GM19397 (cell line): ENCODE measurements at regions not wholly inside any gene's neighbourhood (a gene's known extent, or its start where the extent isn't known, plus 50 kb on each side); places are given as distances from the start of the nearest gene placed in this dataset.
"Not testable (repeated sequence)": the region's sequence is repeated elsewhere in the genome, so short reads cannot be mapped to it uniquely, and the experiment has no call there.

Experiments used
- ATAC-seq: cut with Tn5 transposase; IDR thresholded peaks from one replicate; pipeline ENCODE4 v1.9.1; 2021; ENCODE audit warnings: mild to moderate bottlenecking, moderate library complexity; ENCODE audit not compliant: unreplicated experiment

DNA sequence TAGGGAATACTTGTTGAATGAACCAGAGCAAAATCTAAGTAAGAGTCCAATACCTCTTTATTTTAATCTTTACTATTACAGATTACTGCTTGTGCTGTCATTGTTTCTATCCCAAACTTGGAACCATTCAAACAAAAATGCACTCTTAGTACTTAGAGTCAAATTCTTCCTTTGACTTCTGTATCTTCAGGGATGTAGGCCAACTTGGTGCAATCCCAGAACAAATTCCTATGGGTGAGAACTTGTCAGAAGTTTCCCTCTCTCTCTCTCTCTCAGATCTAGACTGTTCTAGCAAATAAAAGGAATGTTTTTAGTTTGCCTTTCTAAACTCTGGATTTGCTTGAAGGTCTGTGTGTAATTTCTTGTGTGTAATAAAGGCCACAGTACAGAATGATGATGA is 329.0 kb upstream of the TMTC4 start:
- ATAC-seq = no peak

DNA sequence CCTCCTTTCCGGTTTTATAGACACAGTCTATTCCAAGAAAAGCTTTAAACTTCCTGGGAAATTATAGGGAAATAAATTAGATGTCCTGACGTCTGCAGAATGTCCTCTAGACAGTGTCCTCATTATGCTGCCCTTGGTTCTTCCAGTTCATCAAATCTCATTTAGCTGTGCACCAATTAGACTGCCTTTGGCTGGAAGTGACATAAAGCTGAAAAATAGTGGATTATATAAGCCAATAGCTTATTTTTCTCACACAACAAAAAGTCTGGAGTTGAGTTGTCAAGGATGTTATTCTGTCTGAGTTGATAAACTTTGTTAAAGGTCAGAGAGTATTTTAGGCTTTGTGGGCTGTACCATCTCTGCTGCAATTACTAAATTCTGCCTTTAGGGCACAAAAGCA is 314.8 kb upstream of the TMTC4 start:
- ATAC-seq = no peak

DNA sequence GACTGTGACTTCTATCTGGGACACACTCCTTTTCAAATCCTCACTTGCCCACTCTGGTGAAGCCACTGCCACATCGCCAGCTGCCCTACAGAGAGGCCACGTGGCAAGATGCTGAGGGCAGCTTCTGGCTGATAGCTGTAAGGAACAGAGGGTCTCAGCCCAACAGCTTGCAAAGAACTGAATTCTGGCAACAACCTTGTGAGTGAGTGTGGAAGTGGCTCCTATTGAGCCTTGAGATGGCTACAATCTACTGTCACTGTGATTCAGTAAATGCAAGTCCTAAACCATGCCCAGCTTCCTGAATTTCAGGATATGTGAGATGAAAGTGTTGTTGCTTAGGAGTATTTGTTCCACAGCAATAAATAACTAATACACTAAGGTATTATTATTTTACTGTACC is 314.3 kb upstream of the TMTC4 start:
- ATAC-seq = no peak

DNA sequence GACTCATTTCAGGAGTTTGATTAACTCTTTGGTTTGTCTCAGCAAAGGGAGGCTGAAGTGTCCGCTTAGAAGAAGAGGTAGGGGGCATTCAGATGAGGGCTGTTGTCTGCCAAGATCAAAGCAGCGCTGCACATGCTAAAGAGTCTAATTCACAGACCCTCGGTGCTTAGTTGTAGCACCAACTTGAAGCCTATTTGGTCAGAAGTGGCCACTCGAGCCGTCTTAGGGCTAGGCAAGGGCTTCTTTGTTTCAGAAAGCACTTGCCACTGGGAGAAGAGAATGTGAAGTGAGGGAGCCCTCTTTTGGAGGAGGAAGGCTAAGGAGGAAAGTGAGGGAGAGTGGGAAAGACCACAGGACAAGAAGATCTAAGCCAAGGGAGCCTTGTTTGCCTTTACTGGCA is 313.4 kb upstream of the TMTC4 start:
- no peak for ATAC-seq

DNA sequence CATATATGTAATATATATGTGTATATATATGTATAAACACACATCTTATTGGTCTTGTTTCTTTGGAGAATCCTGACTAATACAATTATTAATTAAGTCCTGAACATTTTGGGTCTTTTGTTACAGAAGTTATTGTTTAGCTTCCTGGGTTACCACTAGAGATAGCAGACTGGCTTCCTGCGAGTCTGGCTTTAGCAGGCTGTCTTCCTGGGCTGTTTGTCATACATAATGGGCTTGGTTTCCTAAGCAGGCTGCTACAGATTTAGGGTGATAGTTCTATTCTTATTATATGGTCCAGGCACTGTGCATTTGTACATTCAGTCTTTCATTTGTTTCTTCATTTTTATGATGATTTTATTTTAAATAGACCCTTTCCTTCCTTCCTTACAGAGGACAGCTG is 312.0 kb upstream of the TMTC4 start:
- no peak for ATAC-seq

DNA sequence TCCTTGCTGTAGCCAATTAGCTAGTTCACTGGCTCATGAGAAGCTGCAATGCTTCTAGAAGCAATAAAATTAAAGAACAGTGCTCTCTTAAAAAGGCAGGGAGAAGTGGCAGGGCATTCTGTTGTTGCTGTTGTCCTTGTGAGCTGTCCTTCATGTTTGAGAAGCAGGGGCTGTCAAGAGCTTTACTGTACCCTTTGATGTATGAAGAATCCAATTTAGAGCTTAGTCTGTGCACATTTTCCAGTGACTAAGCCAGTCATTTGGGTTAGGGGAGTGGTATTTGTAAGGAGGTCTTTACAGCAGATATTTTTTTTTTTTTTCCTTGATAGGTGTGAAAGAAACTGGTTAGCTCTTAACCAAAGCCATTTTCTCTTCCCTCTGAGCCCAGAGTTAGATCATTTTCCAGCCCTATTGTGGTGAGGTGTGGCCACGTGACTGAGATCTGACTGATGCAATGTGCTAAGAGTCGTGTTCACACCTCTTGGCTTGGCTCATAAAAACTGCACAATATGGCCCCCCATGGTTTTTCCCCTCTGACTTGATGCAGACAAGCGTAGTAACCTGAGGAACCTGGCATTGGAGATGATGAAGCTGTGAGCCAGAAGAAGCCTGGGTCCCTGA is 309.6 kb upstream of the TMTC4 start:
- ATAC-seq = no peak

DNA sequence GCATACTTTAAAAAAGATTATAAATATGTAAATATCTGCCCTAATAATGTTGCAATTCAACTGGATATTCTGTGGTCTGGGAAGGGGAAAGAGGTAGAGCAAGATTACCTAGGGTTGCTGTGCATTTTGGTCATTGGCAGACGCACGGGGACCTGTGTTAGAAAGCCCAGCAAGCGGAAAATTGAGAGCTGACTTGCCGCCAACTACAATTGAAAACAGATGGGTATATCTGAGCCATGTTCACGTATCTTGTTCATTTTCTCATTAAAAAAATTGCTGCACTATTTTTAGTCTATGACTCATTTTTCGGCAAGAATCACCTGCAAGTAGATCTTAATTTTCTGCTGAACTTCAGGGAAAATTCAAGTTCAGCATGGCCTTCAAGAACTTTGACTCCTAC is 308.5 kb upstream of the TMTC4 start:
- ATAC-seq = no peak

DNA sequence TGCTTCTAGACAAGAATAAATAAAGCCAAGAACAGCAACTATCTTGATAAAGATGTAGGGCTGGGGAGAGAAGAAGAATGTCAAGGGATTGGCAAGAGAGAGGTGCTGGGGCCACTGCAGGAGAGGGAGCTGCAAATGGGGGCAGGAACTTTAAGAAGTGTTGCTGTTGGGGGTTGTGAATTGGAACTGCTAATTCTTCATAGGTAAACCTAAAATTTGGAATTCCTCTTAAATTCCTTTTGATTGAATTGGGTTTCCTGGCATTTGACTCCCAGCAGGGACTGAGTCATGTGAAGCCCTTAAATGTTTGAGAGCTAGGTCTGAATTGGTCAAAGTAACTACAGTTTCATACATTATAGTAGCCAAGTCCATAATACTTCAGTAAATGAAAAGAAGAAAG is 305.6 kb upstream of the TMTC4 start:
- no peak for ATAC-seq

DNA sequence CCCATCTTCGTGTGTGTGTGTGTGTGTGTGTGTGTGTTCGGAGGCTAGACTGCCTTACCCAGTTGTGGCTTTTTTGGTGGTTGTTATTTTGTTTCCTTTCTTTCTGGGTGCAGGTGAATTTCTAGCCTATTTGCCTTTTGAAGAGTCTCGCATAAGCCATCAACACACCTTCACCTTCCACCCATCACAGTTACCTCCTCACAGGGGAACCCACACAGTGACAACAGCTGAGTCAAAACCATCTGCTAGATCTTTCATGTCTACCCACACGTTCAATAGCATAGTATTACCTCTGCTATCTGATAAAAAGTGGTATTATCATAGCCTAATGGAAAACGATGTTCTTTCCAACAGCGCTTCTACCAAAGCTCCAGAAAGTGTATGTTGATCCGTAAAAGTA is 303.2 kb upstream of the TMTC4 start:
- ATAC-seq = no peak

DNA sequence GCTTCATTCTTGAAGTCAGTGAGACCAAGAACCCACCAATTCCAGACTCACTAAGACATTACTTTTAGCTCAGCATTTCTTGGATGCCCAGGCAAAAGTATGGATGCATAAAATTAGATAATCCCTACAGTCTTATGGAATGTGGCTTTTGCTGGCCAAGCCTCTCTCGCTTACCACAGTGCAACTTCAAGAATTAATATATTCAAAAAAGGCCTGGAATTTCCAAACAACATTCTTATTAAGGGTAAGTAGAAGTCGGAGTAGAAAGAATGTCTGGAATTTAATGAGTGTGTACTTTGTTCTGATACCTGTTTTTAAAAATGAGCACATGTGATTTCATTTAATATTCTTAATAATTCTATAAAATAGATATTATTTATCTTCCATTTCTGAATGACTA is 302.4 kb upstream of the TMTC4 start:
- ATAC-seq = no peak

DNA sequence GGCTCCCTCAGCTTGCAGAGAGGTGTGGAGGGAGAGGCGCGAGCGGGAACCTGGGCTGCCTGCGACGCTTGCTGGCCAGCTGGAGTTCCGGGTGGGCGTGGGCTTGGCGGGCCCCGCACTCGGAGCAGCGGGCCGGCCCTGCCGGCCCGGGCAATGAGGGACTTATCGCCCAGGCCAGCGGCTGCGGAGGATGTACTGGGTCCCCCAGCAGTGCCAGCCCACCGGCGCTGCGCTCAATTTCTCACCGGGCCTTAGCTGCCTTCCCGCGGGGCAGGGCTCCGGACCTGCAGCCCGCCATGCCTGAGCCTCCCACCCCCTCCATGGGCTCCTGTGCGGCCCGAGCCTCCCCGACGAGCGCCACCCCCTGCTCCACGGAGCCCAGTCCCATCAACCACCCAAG is 301.1 kb upstream of the TMTC4 start:
- ATAC-seq = not testable (repeated sequence)

DNA sequence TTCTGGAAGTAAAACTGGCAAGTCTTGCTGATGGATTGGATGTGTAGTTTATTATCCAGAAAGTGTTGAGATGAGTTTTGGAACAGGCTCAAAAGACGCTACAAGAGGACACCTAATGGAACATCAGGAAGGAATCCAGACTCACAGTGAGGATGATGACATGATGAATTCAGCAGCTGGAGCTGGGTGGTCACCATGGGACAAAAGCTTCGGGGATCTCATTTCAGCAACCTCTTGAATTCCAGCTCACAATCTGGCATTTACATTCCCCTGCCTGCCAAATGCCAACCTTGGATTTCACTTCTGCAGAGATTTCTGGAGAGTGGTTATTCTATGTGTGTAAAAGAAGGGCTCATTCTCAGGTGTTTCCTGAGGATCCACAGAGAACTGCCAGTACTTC is 288.0 kb upstream of the TMTC4 start:
- no peak for ATAC-seq

DNA sequence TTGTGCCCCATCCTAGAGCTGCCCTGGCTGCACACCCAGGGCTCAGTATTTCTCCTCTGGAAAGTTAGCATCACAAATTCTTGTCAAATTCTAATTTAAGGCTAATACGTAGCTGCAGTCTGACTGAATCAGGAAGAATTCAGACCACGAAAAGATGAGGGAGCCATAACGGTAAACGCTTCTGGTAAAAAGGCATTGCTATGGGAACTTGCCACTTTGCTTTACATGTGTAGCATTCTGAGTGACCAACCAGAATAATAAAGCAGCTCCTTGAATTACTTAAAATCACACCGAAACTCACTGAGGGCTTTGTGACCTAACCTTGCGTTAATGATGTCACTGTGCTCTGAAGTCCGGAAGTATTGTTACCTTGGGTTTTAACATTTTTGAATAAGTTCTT is 286.6 kb upstream of the TMTC4 start:
- ATAC-seq = no peak

DNA sequence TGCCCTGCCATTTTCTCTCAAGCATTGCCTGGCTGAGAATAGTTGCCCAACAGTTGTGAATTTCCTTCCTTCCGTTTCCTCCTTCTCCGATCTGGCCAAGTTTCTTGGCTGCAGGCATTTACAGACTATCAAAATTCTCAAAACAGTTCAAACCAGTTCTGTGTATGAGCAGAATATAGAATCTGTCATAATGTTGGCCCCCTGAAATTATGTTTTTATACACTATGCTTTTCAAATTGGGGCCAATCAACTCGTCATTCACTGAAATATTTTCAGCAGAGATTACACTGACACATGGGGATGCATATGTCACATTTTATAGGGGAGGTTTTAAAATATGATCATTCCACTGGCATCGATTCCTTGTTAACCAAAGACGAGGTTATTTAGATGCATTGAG is 284.2 kb upstream of the TMTC4 start:
- ATAC-seq = no peak

DNA sequence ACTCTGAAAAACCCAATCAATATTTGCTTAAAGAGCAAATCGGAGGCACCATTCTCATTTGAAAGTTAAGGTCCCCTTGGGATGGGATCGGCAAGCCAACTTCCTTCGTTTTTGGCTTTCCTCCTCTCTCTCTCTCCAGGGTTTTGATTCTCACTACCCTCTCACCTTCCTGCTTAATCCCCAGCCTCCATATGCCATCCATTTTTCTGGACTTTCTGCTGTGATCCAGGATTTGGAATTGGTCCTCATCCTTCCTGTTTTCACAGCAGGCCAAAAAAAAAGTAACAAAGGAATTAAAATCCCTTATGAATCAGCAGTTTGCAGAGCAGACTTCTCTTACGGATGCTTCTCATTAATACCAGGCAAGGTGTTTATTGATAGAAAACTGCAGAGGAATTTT is 283.1 kb upstream of the TMTC4 start:
- no peak for ATAC-seq

DNA sequence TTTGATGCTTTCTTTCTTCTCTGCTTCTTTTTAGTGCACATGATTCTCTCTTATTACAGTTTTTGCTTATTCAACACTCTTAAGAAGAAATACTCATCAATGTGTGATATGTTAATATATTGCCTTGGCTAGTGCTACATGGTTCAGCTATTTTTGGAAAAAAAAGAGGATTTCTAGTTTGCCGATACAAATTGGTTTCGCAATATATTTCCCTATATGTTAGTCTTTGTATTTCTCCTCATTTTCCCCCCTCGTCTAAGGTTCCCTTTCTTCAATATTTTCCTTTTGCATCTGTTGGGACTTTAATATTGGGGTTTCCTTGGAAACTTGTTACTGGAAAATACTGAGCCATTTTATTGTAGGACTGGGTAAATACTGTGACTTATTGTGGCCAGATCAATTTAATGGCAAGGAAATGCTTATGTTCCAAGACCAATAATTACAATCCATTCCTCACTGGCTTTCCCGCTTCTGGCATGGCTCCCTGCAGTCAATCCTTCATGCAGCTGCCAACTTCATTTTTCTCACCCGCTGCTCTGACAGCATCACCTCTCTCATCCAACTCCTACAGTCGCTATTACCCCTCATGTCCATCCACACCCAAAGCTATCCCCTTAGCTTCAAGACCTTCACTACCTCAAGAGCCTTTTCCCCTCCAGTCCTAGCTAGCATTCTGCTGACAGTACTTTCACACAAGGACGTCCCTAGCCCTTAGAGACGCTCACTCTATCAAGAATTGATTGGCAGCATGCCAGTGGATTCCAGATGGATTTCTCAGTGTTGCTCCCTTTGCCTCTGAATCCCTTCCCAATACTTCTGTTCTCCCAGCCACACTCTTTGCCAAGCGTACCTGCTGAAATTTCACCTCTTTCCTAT is 280.1 kb upstream of the TMTC4 start:
- no peak for ATAC-seq

DNA sequence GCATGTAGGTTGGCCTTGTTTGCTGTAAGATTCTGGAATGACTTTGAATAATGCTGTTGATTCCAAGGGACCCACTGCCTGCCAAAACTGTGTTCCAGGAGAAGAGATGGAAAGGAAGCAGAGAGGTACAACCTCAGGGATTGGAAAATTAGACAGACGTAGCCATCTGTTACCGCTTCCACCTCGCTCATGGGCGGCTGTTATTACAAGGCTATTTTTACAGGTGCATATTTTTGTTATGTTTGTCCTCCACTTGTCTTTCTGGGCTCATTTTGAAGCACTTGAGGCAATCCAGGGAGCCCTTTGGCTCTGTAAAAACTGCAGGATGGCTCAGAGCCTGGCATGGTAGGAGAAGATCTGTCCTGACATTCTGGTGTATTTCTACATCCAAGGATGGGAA is 276.4 kb upstream of the TMTC4 start:
- no peak for ATAC-seq

DNA sequence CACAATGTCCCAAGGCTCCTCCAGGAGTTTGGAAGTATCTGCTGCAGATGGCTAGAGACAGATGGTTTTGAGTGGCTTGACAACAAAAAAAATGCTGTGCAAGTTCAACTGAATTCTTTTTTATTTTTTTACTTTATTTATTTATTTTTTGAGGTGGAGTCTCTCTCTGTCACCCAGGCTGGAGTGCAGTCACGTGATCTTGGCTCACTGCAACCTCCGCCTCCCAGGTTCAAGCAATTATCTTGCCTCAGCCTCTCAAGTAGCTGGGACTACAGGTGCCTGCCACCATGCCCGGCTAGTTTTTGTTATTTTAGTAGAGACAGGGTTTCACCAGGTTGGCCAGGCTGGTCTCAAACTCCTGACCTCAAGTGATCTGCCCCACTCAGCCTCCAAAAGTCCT is 274.3 kb upstream of the TMTC4 start:
- ATAC-seq = not testable (repeated sequence)

DNA sequence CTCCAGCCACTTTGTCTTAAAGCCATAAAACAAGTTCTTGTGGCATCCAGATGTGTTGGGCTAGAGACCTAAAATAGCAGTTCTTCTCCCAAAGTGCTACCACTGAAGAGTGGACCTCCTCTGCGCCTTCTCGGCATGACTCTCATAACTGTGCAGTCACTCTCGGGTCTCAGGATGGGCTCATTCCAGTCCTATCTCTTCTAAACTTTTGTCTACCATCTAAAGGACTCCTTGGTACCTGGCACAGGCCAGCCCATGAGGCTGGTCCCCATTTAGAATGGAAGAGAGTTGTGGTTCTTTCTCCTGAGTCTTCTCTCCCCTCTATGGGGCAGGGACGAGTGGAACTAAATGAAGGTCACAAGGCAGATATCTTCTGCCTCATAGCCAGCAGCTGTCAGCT is 272.0 kb upstream of the TMTC4 start:
- ATAC-seq = no peak

DNA sequence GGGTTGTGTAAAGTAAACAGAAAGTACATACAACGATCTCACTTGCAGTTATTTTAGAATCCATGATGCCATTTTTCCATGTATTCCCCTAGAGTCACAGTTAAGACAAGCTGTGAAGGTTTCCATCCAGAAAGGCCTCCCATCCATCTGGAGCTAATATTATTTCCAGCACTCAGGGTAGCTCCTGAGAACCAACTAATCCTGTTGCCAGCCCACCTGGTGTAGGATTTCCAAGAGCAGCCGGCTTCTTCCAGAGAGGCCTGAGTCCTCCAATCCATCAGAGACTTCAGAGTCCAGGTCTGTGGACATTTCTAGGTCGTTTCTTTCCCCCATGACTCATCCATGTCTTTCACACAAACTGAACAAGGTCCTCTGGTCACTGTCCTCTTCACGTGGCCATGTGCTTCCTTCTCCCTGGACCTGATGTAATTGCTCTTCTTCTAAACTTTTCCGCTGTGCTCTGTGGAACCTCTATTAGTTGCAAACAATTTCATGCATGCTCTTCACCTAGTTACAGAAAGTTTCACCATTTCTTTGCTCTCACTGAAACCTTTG is 270.3 kb upstream of the TMTC4 start:
- no peak for ATAC-seq

DNA sequence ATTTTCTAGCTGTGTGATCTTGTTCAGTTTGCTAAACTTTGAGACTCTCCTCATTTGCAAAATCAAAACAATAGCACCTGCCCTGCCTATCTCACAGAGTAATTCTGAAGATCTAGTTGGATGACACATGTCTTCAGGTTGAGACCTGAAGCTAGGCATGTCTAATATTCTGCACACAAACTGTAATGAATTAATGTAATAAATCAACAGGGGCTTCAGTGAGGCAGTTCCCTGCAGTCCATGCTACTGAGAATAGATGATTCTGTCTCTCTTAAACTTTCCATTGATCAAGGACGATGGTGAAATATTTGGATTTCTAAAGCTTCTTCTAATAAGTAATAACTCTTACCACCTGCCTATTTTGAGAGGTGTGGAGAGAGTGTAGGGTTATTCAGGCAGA is 268.1 kb upstream of the TMTC4 start:
- ATAC-seq = no peak
